Suprapubic skin (tissue), 4 donors: ENCODE measurements at regions not wholly inside any gene's neighbourhood (a gene's known extent, or its start where the extent isn't known, plus 50 kb on each side); places are given as distances from the start of the nearest gene placed in this dataset.
"Not testable (repeated sequence)": the region's sequence is repeated elsewhere in the genome, so short reads cannot be mapped to it uniquely, and the experiment has no call there.

ENCODE experiments used
- CTCF ChIP-seq, 2 donors: fragments of 200-600 bp in 1 of 2; fragments of 450-650 bp in 1 of 2; sonication (generic) in 1 of 2; IDR thresholded peaks; one replicate each; pipeline ENCODE4 v1.5.1; 2016 to 2019; ENCODE audit warnings: antibody characterized with exemption in 2 of 2, mild to moderate bottlenecking in 1 of 2, moderate library complexity in 1 of 2
- POLR2A ChIP-seq, 2 donors: fragments of 450-650 bp; IDR thresholded peaks; one replicate each; pipeline ENCODE4 v1.6.1; 2017; ENCODE audit warnings: antibody characterized with exemption in 2 of 2, mild to moderate bottlenecking in 2 of 2, moderate library complexity in 2 of 2
- POLR2AphosphoS5 ChIP-seq, 3 donors: sonication (generic); formaldehyde crosslinking; IDR thresholded peaks; one replicate each; pipeline ENCODE4 v1.6.1; 2017; ENCODE audit warnings: antibody characterized with exemption in 3 of 3

GRCh38 chr3:67930394-67930793, 276.0 kb upstream of the SUCLG2 start:
- TF ChIP-seq POLR2AphosphoS5, POLR2A, CTCF (IDR thresholded peaks at IDR 0.05): not testable (repeated sequence)
